ENCODE measurements at regions not wholly inside any gene's neighbourhood (a gene's known extent, or its start where the extent isn't known, plus 50 kb on each side); places are given as distances from the start of the nearest gene placed in this dataset.

DNA sequence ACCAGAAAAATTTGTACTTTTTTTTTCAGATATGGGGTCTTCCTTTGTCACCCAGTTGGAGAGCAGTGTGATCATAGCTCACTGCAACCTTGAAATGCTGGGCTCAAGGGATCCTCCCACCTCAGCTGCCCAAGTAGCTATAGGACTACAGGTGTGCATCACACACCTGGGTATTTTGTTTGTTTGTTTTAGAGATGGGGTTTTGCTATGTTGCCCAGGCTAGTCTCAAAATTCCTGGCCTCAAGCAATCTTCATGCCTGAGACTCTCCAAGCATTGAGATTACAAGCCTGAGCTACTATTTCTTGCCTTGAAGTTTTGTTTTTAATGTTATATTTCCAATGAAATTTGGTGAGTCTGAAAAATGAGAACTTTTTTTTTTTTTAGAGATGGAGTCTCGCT, 847.8 kb downstream of the TRIML1 start:
- H3K36me3 ChIP-seq (ENCODE audit: control insufficient read depth, insufficient read depth, low read length): no peaks in the 10 kb centered on the region
- H4K91ac ChIP-seq (ENCODE audit: insufficient read depth, low read depth, low read length): peak overlapping the region; percentile 68
- no TSS peak for BruUV-seq (replicated peaks)
- H3K79me1 ChIP-seq (ENCODE audit: low read depth in 1 of 2, low read length in 2 of 2): no peaks in the 10 kb centered on the region
- intact Hi-C loops (cut with micrococcal nuclease): no loop called here
- no CpG with 5 or more reads among the region's 1 CpG for WGBS, 2 experiments (ENCODE audit: extremely low coverage in 2 of 2, insufficient read length in 1 of 2)
- peak overlapping the region; percentile 69 for H2BK5ac ChIP-seq (ENCODE audit: low read depth, low read length, poor library complexity, severe bottlenecking)
- no peaks in the 10 kb centered on the region for H4K20me1 ChIP-seq (ENCODE audit: insufficient read depth, low read length)
- peak overlapping the region; percentile 49 for H3K14ac ChIP-seq (replicated peaks; ENCODE audit: low read depth, low read length)
- in situ Hi-C loops (cut with MboI; ENCODE audit: low sequenced_read_pairs): no loop called here
- H3K4me2 ChIP-seq (ENCODE audit: low read depth, low read length): no peak overlapping the region
- H3K23ac ChIP-seq (ENCODE audit: low read depth, low read length): peak overlapping the region; percentile 82; the same call in 1 of the 2 replicates
- H3K9me1 ChIP-seq (ENCODE audit: insufficient read depth, low read length): 0 out of 2 replicates have a peak, but pooled peaks cover 2% of the 10 kb centered on the region
- POLR2A ChIA-PET (ENCODE audit: unreplicated experiment): no interaction called here
- H2BK20ac ChIP-seq (ENCODE audit: low read depth, low read length): peak overlapping the region; percentile 95
- H3K27ac ChIP-seq (ENCODE audit: insufficient read depth, low read length): peak overlapping the region; percentile 92; the same call in 1 of the 2 replicates
- no peak overlapping the region for H2AK9ac ChIP-seq (replicated peaks; ENCODE audit: low read depth, low read length, poor library complexity)
- dilution Hi-C loops (cut with HindIII; ENCODE audit: low sequenced_read_pairs, unreplicated experiment): no loop called here
- peak overlapping the region; percentile 13; the same call in 1 of the 2 replicates for H3K56ac ChIP-seq (ENCODE audit: extremely low read depth, insufficient read depth, low read length)
- no peak overlapping the region for H3K9ac ChIP-seq (ENCODE audit: low read depth, low read length)
- TF ChIP-seq, protein P1, sequence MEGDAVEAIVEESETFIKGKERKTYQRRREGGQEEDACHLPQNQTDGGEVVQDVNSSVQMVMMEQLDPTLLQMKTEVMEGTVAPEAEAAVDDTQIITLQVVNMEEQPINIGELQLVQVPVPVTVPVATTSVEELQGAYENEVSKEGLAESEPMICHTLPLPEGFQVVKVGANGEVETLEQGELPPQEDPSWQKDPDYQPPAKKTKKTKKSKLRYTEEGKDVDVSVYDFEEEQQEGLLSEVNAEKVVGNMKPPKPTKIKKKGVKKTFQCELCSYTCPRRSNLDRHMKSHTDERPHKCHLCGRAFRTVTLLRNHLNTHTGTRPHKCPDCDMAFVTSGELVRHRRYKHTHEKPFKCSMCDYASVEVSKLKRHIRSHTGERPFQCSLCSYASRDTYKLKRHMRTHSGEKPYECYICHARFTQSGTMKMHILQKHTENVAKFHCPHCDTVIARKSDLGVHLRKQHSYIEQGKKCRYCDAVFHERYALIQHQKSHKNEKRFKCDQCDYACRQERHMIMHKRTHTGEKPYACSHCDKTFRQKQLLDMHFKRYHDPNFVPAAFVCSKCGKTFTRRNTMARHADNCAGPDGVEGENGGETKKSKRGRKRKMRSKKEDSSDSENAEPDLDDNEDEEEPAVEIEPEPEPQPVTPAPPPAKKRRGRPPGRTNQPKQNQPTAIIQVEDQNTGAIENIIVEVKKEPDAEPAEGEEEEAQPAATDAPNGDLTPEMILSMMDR (conservative IDR thresholded peaks at IDR 0.05; ENCODE audit: low read depth, low read length): no peak
- TF ChIP-seq POLR2A (IDR thresholded peaks at IDR 0.05; ENCODE audit: low read depth, low read length): no peak
- TF ChIP-seq RFX5 (IDR thresholded peaks at IDR 0.05; ENCODE audit: low read depth, low read length): no peak
- TF ChIP-seq, protein P2, sequence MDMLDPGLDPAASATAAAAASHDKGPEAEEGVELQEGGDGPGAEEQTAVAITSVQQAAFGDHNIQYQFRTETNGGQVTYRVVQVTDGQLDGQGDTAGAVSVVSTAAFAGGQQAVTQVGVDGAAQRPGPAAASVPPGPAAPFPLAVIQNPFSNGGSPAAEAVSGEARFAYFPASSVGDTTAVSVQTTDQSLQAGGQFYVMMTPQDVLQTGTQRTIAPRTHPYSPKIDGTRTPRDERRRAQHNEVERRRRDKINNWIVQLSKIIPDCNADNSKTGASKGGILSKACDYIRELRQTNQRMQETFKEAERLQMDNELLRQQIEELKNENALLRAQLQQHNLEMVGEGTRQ (IDR thresholded peaks at IDR 0.05; ENCODE audit: low read depth, low read length): no peak
- TF ChIP-seq RAD21 (IDR thresholded peaks at IDR 0.05; ENCODE audit: low read length): no peak
- TF ChIP-seq MXI1 (IDR thresholded peaks at IDR 0.05; ENCODE audit: borderline replicate concordance, low read depth, low read length): no peak
- TF ChIP-seq CHD1 (IDR thresholded peaks at IDR 0.05; ENCODE audit: low read depth, low read length): no peak
- TF ChIP-seq RCOR1 (IDR thresholded peaks at IDR 0.05; ENCODE audit: insufficient replicate concordance, low read length): no peak
- no peak for TF ChIP-seq MAZ (IDR thresholded peaks at IDR 0.05; ENCODE audit: borderline replicate concordance, low read depth, low read length)
- no peak for TF ChIP-seq FOS (IDR thresholded peaks at IDR 0.05; ENCODE audit: low read depth, low read length)
- TF ChIP-seq, protein P3, sequence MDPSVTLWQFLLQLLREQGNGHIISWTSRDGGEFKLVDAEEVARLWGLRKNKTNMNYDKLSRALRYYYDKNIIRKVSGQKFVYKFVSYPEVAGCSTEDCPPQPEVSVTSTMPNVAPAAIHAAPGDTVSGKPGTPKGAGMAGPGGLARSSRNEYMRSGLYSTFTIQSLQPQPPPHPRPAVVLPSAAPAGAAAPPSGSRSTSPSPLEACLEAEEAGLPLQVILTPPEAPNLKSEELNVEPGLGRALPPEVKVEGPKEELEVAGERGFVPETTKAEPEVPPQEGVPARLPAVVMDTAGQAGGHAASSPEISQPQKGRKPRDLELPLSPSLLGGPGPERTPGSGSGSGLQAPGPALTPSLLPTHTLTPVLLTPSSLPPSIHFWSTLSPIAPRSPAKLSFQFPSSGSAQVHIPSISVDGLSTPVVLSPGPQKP (IDR thresholded peaks at IDR 0.05; ENCODE audit: borderline replicate concordance, low read depth, low read length): no peak
- no peak for TF ChIP-seq SMC3 (IDR thresholded peaks at IDR 0.05; ENCODE audit: low read depth, low read length)
- TF ChIP-seq CEBPB (IDR thresholded peaks at IDR 0.05; ENCODE audit: low read depth, low read length): no peak
- TF ChIP-seq MAFK (IDR thresholded peaks at IDR 0.05; ENCODE audit: low read depth, low read length): no peak
- no peak for TF ChIP-seq BHLHE40 (IDR thresholded peaks at IDR 0.05; ENCODE audit: low read depth, low read length)
- TF ChIP-seq NFE2L2 (IDR thresholded peaks at IDR 0.05; ENCODE audit: low read depth, low read length): no peak
- H3K4ac ChIP-seq (ENCODE audit: low read depth, low read length): peak overlapping the region; percentile 85
- peak overlapping the region; percentile 96 for H2AK5ac ChIP-seq (ENCODE audit: low read depth, low read length)
- H3K4me1 ChIP-seq (ENCODE audit: control insufficient read depth, insufficient read depth, low read length): peaks cover 8% of the 10 kb centered on the region
- no peaks in the 10 kb centered on the region for H3K27me3 ChIP-seq (ENCODE audit: control insufficient read depth, insufficient read depth, low read length)
- CTCF ChIA-PET: interaction anchor here (0.6 kb wide), 1 partner anchor 212 kb away, joined by 5 read pairs; no protein-coding TSS in a partner anchor
- H2BK15ac ChIP-seq (ENCODE audit: low read depth, low read length): peak overlapping the region; percentile 80; the same call in 2 of the 3 replicates
- ATAC-seq (ENCODE audit: low read depth) (no peak), DNase-seq (no peak)
- H3K4me3 ChIP-seq (ENCODE audit: insufficient read depth, low read depth, low read length): no peak overlapping the region
- peaks cover 3% of the 10 kb centered on the region; the same call in 1 of the 2 replicates for H3K9me3 ChIP-seq (ENCODE audit: control insufficient read depth, insufficient read depth, low read length)
- H2BK120ac ChIP-seq (ENCODE audit: low read depth, low read length): peak overlapping the region; percentile 90
- H3K18ac ChIP-seq (ENCODE audit: low read depth, low read length): peak overlapping the region; percentile 73
- peak overlapping the region; percentile 49 to 75; a peak in 2 of 4 replicates for H4K8ac ChIP-seq (ENCODE audit: low read depth in 2 of 2, low read length in 2 of 2)
- peak overlapping the region; percentile 49 for H4K5ac ChIP-seq (ENCODE audit: low read depth, low read length)
- H2AFZ ChIP-seq (replicated peaks; ENCODE audit: low read length, poor library complexity): no peak overlapping the region

Data from IMR-90 (cell line).